ENCODE measurements at regions not wholly inside any gene's neighbourhood (a gene's known extent, or its start where the extent isn't known, plus 50 kb on each side); places are given as distances from the start of the nearest gene placed in this dataset.
"Not testable (repeated sequence)": the region's sequence is repeated elsewhere in the genome, so short reads cannot be mapped to it uniquely, and the experiment has no call there.

DNA sequence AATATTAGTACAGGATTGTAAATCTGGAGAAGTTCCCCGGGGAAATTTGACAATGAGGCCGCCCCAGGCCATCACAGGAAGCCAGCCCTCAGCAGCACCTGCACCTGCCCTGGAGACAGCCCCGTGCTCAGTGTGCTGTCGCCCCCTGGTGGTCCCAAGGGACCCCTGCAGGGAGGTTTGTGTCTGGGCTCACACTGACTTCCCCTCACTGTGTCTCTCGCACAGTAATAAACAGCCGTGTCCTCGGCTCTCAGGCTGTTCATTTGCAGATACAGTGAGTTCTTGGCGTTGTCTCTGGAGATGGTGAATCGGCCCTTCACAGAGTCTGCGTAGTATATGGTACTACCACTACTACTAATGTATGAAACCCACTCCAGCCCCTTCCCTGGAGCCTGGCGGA is 1011.2 kb downstream of the TMEM121 start:
- TF ChIP-seq, protein P1, sequence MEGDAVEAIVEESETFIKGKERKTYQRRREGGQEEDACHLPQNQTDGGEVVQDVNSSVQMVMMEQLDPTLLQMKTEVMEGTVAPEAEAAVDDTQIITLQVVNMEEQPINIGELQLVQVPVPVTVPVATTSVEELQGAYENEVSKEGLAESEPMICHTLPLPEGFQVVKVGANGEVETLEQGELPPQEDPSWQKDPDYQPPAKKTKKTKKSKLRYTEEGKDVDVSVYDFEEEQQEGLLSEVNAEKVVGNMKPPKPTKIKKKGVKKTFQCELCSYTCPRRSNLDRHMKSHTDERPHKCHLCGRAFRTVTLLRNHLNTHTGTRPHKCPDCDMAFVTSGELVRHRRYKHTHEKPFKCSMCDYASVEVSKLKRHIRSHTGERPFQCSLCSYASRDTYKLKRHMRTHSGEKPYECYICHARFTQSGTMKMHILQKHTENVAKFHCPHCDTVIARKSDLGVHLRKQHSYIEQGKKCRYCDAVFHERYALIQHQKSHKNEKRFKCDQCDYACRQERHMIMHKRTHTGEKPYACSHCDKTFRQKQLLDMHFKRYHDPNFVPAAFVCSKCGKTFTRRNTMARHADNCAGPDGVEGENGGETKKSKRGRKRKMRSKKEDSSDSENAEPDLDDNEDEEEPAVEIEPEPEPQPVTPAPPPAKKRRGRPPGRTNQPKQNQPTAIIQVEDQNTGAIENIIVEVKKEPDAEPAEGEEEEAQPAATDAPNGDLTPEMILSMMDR (IDR thresholded peaks at IDR 0.05) = not testable (repeated sequence)
- TF ChIP-seq POLR2A (IDR thresholded peaks at IDR 0.05) = not testable (repeated sequence)
